Fibroblast of pulmonary artery (primary cell): ENCODE measurements at regions not wholly inside any gene's neighbourhood (a gene's known extent, or its start where the extent isn't known, plus 50 kb on each side); places are given as distances from the start of the nearest gene placed in this dataset.

ENCODE experiments used
- DNase-seq: peaks from one replicate; pipeline ENCODE4 v3.0.0-alpha.2; 2010; ENCODE audit warnings: low read depth
- H3K4me3 ChIP-seq: replicated peaks from 2 replicates; pipeline ENCODE4 v1.5.1; 2011; ENCODE audit warnings: low read depth, mild to moderate bottlenecking, control low read depth, low read length, moderate library complexity
- CTCF ChIP-seq: IDR thresholded peaks from 2 replicates; pipeline ENCODE4 v1.5.1; 2011; ENCODE audit warnings: mild to moderate bottlenecking, control low read depth, low read length, inconsistent platforms; ENCODE audit errors: missing control alignments

GRCh38 chr9:18421391-18421790 lies 52.6 kb upstream of the ADAMTSL1 start:
- DNase-seq, result no peak
- no peak overlapping the region for H3K4me3 ChIP-seq
- no peak for TF ChIP-seq CTCF

- TF ChIP-seq CTCF, result no peak
- no peak overlapping the region for H3K4me3 ChIP-seq
- no peak for DNase-seq
These were observed 51.5 kb upstream of the ADAMTSL1 start for GRCh38 chr9:18422296-18423036.

GRCh38 chr9:18423791-18424531 lies 50.0 kb upstream of the ADAMTSL1 start:
- no peak for TF ChIP-seq CTCF
- DNase-seq, result peak; percentile 39
- H3K4me3 ChIP-seq, result no peak overlapping the region
